ENCODE measurements at regions not wholly inside any gene's neighbourhood (a gene's known extent, or its start where the extent isn't known, plus 50 kb on each side); places are given as distances from the start of the nearest gene placed in this dataset.

DNA sequence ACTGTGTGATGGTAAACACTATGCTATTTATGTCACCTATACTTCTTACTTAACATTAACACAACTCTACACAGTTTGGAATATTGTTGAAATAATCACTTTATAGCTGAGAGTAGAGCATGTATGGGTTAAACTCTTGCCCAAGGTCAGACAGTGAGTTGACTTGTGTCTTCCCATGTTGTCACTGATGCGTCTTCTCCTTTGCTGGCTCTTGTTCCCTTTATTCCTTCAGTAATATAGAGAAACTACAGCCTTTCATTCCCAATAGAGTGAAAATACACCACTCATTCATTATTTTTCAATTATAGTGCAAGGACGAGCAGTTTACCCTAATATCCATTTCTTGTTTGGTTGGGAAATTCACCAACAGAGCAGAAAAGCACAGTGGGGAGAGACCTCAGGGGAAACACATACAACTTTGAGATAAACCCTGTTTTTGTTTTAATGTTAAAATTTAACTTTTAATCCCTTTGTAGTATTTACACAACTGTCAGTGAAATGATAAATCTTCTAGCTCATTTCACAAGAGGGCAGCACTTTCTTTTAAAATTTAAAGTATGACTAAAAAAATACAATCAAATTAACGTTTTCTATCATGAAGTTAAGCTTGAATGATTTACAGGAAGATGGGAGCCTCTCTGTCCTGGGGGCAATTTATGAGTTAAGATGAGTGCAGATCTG lies 363.0 kb downstream of the UTRN start:
- H3K4me3 ChIP-seq (ENCODE audit: extremely low read depth, insufficient read depth, low read length, poor library complexity, severe bottlenecking) = no peak overlapping the region
- H3K36me3 ChIP-seq (ENCODE audit: control insufficient read depth, insufficient read depth, low read length) = no peaks in the 10 kb centered on the region
- 78 to 100% methylated on average over 1 of the region's 3 CpGs for WGBS, 2 experiments (ENCODE audit: insufficient coverage in 2 of 2)
- H3K27ac ChIP-seq (ENCODE audit: low read depth, low read length, severe bottlenecking) = no peak overlapping the region
- no peaks in the 10 kb centered on the region for H3K9me3 ChIP-seq (ENCODE audit: control insufficient read depth, low read length)
- no peaks in the 10 kb centered on the region for H3K4me1 ChIP-seq (ENCODE audit: control insufficient read depth, insufficient read depth, low read length, poor library complexity, severe bottlenecking)

DNA sequence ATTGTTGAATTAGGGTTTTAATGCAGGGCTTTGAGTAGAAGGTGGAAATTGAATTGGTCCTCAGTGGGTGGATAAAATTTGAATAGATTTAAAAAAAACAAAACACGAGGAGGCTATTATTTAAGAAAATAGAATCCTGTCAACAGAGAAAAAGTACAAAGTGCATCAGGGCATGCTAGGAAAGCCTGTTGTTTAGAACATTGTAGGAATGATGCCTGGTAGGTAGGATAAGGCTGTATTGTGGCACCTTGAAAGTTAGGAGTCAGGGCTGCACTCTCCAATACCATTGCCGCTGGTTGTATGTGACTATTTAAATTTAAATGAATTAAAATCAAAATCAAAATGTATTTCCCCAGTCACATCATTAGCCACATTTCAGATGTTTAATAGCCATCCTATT lies 363.9 kb downstream of the UTRN start:
- 83 to 88% methylated on average over 1 of the region's 2 CpGs for WGBS, 2 experiments (ENCODE audit: insufficient coverage in 2 of 2)
- Histone ChIP-seq H3K9me3 (ENCODE audit: control insufficient read depth, low read length) (no peaks in the 10 kb centered on the region), H3K4me3 (ENCODE audit: extremely low read depth, insufficient read depth, low read length, poor library complexity, severe bottlenecking) (no peak overlapping the region), H3K4me1 (ENCODE audit: control insufficient read depth, insufficient read depth, low read length, poor library complexity, severe bottlenecking) (no peaks in the 10 kb centered on the region), H3K27ac (ENCODE audit: low read depth, low read length, severe bottlenecking) (no peak overlapping the region), H3K36me3 (ENCODE audit: control insufficient read depth, insufficient read depth, low read length) (no peaks in the 10 kb centered on the region)

DNA sequence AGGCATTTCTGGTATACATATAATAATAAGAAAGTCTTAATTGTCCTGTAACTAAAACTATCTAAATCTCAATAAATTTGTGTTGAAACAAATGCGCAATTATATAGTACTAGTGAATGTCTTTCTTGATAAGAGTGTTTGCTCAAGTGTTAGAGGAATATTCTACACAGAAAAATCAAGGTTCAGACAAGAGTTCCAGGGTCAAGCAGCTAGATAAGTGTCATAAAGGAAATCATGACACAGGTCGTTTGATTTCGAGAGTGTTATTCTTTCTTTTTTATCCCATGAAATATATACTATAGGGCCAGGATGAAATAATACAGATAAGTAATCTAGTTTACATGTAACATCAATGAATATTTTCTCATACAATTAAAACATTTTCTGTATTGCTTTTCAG lies 366.1 kb downstream of the UTRN start:
- Histone ChIP-seq H3K36me3 (ENCODE audit: control insufficient read depth, insufficient read depth, low read length) (no peaks in the 10 kb centered on the region), H3K9me3 (ENCODE audit: control insufficient read depth, low read length) (no peaks in the 10 kb centered on the region), H3K4me1 (ENCODE audit: control insufficient read depth, insufficient read depth, low read length, poor library complexity, severe bottlenecking) (no peaks in the 10 kb centered on the region), H3K4me3 (ENCODE audit: extremely low read depth, insufficient read depth, low read length, poor library complexity, severe bottlenecking) (no peak overlapping the region), H3K27ac (ENCODE audit: low read depth, low read length, severe bottlenecking) (no peak overlapping the region)
- no CpG with 5 or more reads among the region's 3 CpGs for WGBS, 2 experiments (ENCODE audit: insufficient coverage in 2 of 2)

DNA sequence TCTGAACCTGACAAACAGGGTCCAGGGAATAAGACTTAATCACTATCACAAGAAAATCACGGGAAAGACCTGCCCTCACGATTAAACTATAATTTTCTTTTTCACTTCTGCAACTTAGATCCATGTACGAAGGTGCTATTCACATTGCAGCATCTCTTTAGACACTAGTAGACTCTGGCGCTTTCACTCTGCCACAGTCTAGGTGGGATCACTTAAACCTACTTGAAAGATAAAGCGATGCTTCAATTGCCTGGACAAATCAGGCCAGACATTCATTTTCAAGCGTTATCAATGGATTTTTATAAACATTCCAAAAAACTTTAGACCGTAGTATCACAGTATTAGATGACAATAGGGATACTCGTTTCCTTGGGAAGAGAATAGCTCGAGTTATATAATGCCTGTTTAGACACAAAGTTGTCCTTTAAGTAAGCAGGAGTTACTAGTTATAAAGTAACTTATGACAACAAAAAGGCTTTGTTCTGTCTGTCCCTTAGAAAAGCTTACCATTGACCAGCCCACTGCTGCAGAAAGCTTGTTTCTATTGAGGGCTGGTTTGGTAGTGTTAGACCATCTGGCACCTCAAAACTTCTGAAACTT lies 367.3 kb downstream of the UTRN start:
- Histone ChIP-seq H3K4me3 (ENCODE audit: extremely low read depth, insufficient read depth, low read length, poor library complexity, severe bottlenecking) (no peak overlapping the region), H3K4me1 (ENCODE audit: control insufficient read depth, insufficient read depth, low read length, poor library complexity, severe bottlenecking) (peaks cover 3% of the 10 kb centered on the region), H3K27ac (ENCODE audit: low read depth, low read length, severe bottlenecking) (no peak overlapping the region), H3K9me3 (ENCODE audit: control insufficient read depth, low read length) (no peaks in the 10 kb centered on the region), H3K36me3 (ENCODE audit: control insufficient read depth, insufficient read depth, low read length) (no peaks in the 10 kb centered on the region)
- 85 to 90% methylated on average over 6 to 8 of the region's 9 CpGs for WGBS, 2 experiments (ENCODE audit: insufficient coverage in 2 of 2)

DNA sequence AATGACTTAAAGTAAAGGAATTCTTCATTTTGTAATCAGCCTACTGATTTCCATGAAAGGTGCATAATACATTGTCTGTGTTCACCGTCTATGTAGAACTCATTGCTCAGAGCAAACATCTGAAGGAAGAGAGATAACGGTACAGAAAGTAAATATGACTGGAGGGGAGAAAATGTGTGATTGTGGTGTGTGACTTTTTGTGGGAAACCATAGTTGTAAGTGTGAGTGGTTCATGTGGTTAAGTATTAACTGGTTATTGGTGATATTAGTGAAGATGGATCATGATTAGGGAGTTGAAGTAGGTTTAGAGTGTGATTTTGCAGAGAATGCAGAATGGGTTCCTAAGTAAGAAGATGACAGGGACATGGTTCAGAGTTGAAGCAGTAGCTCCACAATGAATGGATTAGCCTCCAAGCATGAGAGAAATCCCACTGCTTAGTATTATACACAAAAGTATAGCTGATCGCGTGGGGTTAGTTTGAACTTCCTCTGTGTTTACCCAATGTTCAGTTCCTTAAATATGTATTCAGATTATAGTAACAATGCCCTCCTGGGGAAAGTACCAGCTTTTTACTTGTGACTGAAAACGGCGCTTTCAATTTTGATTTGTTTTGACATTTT lies 368.9 kb downstream of the UTRN start:
- Histone ChIP-seq H3K36me3 (ENCODE audit: control insufficient read depth, insufficient read depth, low read length) (no peaks in the 10 kb centered on the region), H3K27ac (ENCODE audit: low read depth, low read length, severe bottlenecking) (no peak overlapping the region), H3K4me3 (ENCODE audit: extremely low read depth, insufficient read depth, low read length, poor library complexity, severe bottlenecking) (no peak overlapping the region), H3K4me1 (ENCODE audit: control insufficient read depth, insufficient read depth, low read length, poor library complexity, severe bottlenecking) (peaks cover 12% of the 10 kb centered on the region), H3K9me3 (ENCODE audit: control insufficient read depth, low read length) (no peaks in the 10 kb centered on the region)
- 81 to 100% methylated on average over 2 of the region's 6 CpGs for WGBS, 2 experiments (ENCODE audit: insufficient coverage in 2 of 2)

DNA sequence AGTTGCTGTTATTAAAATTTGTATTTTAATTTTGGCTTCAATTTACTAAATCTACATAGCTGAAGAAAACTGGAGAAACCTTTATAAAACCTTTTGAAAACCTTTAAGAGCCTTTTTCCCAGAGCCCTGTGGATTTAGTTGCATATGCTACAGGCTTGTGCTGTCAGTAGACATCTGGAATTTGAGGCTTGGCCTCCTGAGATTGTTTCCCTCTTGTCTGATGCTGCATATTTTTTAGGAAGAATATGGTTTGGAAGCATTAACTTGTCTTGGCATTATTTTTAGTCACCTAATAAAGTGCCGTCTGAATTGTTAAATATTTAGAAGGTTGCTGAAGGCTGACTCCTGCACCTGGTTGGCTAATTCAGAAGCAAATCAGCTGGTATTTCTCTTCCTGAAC lies 369.4 kb downstream of the UTRN start:
- Histone ChIP-seq H3K36me3 (ENCODE audit: control insufficient read depth, insufficient read depth, low read length) (no peaks in the 10 kb centered on the region), H3K27ac (ENCODE audit: low read depth, low read length, severe bottlenecking) (no peak overlapping the region), H3K4me1 (ENCODE audit: control insufficient read depth, insufficient read depth, low read length, poor library complexity, severe bottlenecking) (peaks cover 15% of the 10 kb centered on the region), H3K9me3 (ENCODE audit: control insufficient read depth, low read length) (no peaks in the 10 kb centered on the region), H3K4me3 (ENCODE audit: extremely low read depth, insufficient read depth, low read length, poor library complexity, severe bottlenecking) (no peak overlapping the region)
- no CpG with 5 or more reads among the region's 1 CpG for WGBS, 2 experiments (ENCODE audit: insufficient coverage in 2 of 2)

DNA sequence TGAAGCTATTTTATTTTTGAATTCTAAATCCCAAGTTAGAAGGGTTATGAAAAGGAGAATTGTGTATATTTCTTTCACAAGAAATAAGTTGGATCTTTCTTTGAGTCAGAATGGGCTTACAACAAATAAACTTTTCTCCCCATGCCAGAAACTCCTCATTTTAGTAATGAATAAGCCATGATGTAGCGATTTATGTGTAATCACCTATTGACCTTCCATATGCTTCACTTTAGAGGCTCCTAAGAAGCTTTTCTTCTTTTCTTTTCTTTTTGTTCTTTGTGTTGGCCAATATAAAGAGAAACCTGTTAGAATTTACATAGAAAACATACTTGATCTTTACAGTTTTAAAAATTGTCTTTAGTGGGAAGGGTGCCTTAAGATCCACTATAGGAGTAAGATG lies 370.2 kb downstream of the UTRN start:
- Histone ChIP-seq H3K27ac (ENCODE audit: low read depth, low read length, severe bottlenecking) (no peak overlapping the region), H3K9me3 (ENCODE audit: control insufficient read depth, low read length) (no peaks in the 10 kb centered on the region), H3K4me1 (ENCODE audit: control insufficient read depth, insufficient read depth, low read length, poor library complexity, severe bottlenecking) (peaks cover 21% of the 10 kb centered on the region), H3K36me3 (ENCODE audit: control insufficient read depth, insufficient read depth, low read length) (no peaks in the 10 kb centered on the region), H3K4me3 (ENCODE audit: extremely low read depth, insufficient read depth, low read length, poor library complexity, severe bottlenecking) (no peak overlapping the region)
- WGBS, 2 experiments (ENCODE audit: insufficient coverage in 2 of 2) = no CpG with 5 or more reads among the region's 1 CpG

DNA sequence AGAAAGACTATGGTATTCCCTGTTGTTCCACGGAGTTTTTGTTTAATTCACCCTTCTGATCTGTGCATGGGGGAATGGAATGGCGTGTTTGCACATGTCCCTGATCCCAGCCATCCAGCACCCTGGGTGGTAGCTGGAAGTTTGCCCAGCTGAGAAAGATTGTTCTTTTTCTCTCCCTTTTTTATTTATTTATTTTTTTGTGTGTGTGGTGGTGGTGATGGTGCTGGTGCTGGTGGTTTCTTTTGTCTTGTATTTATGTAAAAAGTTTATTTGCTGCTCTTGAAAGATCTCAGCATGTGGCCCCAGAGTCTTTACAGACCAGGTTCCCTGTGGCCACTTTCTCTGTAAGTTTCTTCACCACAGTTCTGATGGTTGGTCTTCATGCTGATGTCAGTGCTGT lies 372.6 kb downstream of the UTRN start:
- Histone ChIP-seq H3K36me3 (ENCODE audit: control insufficient read depth, insufficient read depth, low read length) (no peaks in the 10 kb centered on the region), H3K4me1 (ENCODE audit: control insufficient read depth, insufficient read depth, low read length, poor library complexity, severe bottlenecking) (peaks cover 32% of the 10 kb centered on the region), H3K27ac (ENCODE audit: low read depth, low read length, severe bottlenecking) (no peak overlapping the region), H3K9me3 (ENCODE audit: control insufficient read depth, low read length) (no peaks in the 10 kb centered on the region), H3K4me3 (ENCODE audit: extremely low read depth, insufficient read depth, low read length, poor library complexity, severe bottlenecking) (no peak overlapping the region)
- WGBS, 2 experiments (ENCODE audit: insufficient coverage in 2 of 2) = 50% methylated on average over 1 of the region's 2 CpGs; no CpG with 5 or more reads in 1 of the 2 experiments

DNA sequence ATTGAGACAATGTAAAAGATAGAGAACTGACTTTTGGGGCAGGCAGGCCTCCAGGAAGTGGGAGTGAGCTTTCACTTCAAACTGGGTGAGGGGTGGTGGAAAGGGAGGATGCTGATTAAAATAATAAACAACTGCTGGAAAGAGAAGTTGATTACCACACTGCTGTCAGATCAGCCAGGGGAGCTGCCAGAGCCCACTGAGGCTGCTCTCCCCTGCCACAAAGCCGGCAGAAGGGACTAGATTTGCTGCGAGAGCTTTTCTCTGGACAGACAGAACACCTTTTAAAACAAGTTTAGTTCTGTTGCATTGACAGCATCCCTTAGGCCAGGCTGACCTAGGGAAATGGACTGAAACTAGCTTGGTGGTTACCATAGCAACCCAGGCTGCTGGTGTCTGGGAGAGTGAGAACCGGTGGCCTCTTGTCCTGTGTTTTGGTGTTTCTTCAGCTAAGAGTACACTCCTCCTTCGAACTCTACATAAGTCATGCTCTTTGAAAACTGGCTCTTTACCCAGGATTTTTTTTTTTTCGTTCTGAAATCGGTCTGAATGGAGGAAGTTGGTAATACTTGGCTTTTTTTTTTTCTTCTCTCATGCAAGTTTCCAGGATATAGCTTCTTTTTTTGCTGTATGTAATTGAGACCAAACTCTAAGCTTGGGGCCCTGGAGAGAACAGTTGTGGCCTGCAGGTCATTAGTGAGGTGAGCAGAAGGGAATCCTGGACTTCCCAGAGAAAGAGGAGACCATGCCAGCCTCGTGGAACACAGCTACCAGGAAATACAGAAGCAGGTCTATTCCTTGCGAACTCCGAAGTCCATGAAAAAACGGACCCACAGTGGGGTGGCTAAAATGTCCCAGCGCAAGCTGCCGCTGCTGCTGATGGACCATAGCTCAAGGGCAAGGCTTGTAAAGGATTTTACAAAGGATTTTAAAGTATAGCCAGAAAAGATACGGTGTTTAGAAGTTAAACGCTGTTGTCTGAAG lies 374.4 kb downstream of the UTRN start:
- peak overlapping the region; percentile 38 for H3K27ac ChIP-seq (ENCODE audit: low read depth, low read length, severe bottlenecking)
- H3K4me1 ChIP-seq (ENCODE audit: control insufficient read depth, insufficient read depth, low read length, poor library complexity, severe bottlenecking) = peaks cover 32% of the 10 kb centered on the region
- H3K4me3 ChIP-seq (ENCODE audit: extremely low read depth, insufficient read depth, low read length, poor library complexity, severe bottlenecking) = no peak overlapping the region
- H3K36me3 ChIP-seq (ENCODE audit: control insufficient read depth, insufficient read depth, low read length) = no peaks in the 10 kb centered on the region
- no peaks in the 10 kb centered on the region for H3K9me3 ChIP-seq (ENCODE audit: control insufficient read depth, low read length)
- 69 to 76% methylated on average over 10 to 11 of the region's 14 CpGs for WGBS, 2 experiments (ENCODE audit: insufficient coverage in 2 of 2)

DNA sequence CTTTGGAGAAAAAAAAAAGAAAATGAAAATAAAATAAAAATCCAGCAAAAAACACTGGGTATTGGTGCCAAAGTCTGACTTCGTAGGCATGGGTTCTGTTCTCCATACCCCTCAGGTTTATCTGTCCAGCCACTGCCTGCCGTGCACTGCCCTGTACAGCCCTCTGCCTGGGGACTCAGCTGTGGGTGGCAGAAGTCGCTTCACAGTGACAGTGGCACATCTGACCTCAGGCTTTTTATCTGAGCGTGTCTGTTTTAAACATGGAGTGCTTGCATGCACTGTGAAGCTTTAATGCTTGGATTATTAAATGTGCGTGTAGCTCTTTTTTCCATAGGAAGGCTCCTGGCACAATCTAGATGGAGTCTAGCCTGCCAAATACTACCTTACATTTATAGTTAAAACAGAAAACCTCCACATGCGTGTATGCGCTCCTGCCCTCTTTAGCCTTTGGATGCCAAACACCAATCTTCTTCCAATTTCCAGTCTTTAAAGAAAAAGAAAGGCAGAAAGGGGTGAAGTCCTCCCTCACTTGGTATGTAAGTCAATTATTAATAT lies 375.5 kb downstream of the UTRN start:
- H3K4me1 ChIP-seq (ENCODE audit: control insufficient read depth, insufficient read depth, low read length, poor library complexity, severe bottlenecking) = peaks cover 32% of the 10 kb centered on the region
- 83 to 95% methylated on average over 4 to 5 of the region's 7 CpGs for WGBS, 2 experiments (ENCODE audit: insufficient coverage in 2 of 2)
- no peak overlapping the region for H3K4me3 ChIP-seq (ENCODE audit: extremely low read depth, insufficient read depth, low read length, poor library complexity, severe bottlenecking)
- no peaks in the 10 kb centered on the region for H3K36me3 ChIP-seq (ENCODE audit: control insufficient read depth, insufficient read depth, low read length)
- no peak overlapping the region for H3K27ac ChIP-seq (ENCODE audit: low read depth, low read length, severe bottlenecking)
- H3K9me3 ChIP-seq (ENCODE audit: control insufficient read depth, low read length) = no peaks in the 10 kb centered on the region
